OCI-LY7 (cell line): ENCODE measurements at regions not wholly inside any gene's neighbourhood (a gene's known extent, or its start where the extent isn't known, plus 50 kb on each side); places are given as distances from the start of the nearest gene placed in this dataset.

Experiments
- CTCF ChIP-seq: fragments of 200-600 bp; sonication (generic); conservative IDR thresholded peaks from 2 replicates; pipeline ENCODE4 v1.5.1; 2014; ENCODE audit warnings: mild to moderate bottlenecking, antibody characterized with exemption, low read length, moderate library complexity, mixed read lengths
- EZH2phosphoT487 ChIP-seq: fragments of 200-600 bp; sonication (generic); IDR thresholded peaks from 2 replicates; pipeline ENCODE4 v1.6.1; 2018; ENCODE audit warnings: low read depth, borderline replicate concordance, mild to moderate bottlenecking, mixed run types, antibody characterized with exemption, low read length, moderate library complexity, mixed read lengths

- no peak for TF ChIP-seq CTCF
- no peak for TF ChIP-seq EZH2phosphoT487
Observed at GRCh38 chr6:48240287-48240686, 129.3 kb upstream of the PTCHD4 start.
